Prostate gland (tissue), 2 donors: ENCODE measurements at regions not wholly inside any gene's neighbourhood (a gene's known extent, or its start where the extent isn't known, plus 50 kb on each side); places are given as distances from the start of the nearest gene placed in this dataset.

ENCODE experiments used
- DNase-seq: peaks from one replicate; pipeline ENCODE4 v3.0.0-alpha.2; 2019; ENCODE audit warnings: low spot score
- H3K27ac ChIP-seq, 2 donors: fragments of 200-600 bp; sonication (generic); 2 replicates each; pipeline ENCODE4 v1.5.1; 2017 to 2019
- H3K27me3 ChIP-seq: fragments of 200-600 bp; sonication (generic); replicated peaks from 2 replicates; pipeline ENCODE4 v1.5.1; 2019; ENCODE audit not compliant: insufficient read depth
- H3K36me3 ChIP-seq, 2 donors: fragments of 200-600 bp; sonication (generic); 1 replicate in 1 of 2; 2 replicates in 1 of 2; pipeline versions ENCODE4 v1.5.1 to v1.8.1; 2017 to 2019
- H3K4me1 ChIP-seq: fragments of 200-600 bp; sonication (generic); replicated peaks from 2 replicates; pipeline ENCODE4 v1.5.1; 2019
- H3K4me3 ChIP-seq, 2 donors: fragments of 200-600 bp; sonication (generic); 2 replicates each; pipeline ENCODE4 v1.5.1; 2017 to 2019
- H3K9me3 ChIP-seq: fragments of 200-600 bp; sonication (generic); 2 replicates; pipeline ENCODE4 v1.5.1; 2017
- CTCF ChIP-seq, 4 experiments: fragments of 200-600 bp in 2 of 4; fragments of 450-650 bp in 2 of 4; sonication (generic) in 2 of 4; IDR thresholded peaks; 1 replicate in 3 of 4; 2 replicates in 1 of 4; pipeline ENCODE4 v1.5.1; 2016 to 2019; ENCODE audit warnings: antibody characterized with exemption in 4 of 4, mild to moderate bottlenecking in 2 of 4, moderate library complexity in 2 of 4
- POLR2A ChIP-seq: fragments of 450-650 bp; IDR thresholded peaks from one replicate; pipeline ENCODE4 v1.6.1; 2016; ENCODE audit warnings: antibody characterized with exemption, mild to moderate bottlenecking
- POLR2AphosphoS5 ChIP-seq: sonication (generic); formaldehyde crosslinking; IDR thresholded peaks from one replicate; pipeline ENCODE4 v1.6.1; 2017; ENCODE audit warnings: antibody characterized with exemption
- WGBS: methylation state at CpG from one replicate; pipeline ENCODE4 v1.1.5; 2018; 5-methylcytosine and 5-hydroxymethylcytosine counted together
- intact Hi-C: fragments of 100-400 bp; cut with DNase I; formaldehyde crosslinking; loops from one replicate; pipeline ENCODE4 v1.14.2; 2022

DNA sequence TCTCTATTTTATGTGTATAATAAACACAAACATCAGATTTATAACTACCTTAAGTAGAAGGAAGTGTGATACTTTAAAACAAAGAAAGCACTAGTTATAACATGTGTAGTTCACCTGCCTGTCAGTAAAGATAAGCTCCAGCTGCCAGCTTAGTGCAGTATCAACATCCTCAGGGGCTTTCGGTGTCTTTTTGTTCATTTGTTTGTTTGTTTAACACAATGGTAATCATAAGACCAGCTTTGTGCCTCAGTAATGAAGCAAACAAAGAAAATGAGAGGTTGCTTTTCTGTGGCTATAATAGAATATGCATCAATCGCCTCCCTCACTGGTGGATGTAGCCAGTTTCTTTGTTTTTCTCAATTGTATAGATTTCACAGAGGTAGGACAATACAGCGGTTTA, 1499.0 kb upstream of the TMEFF2 start:
- Histone ChIP-seq H3K27ac (no peak overlapping the region), H3K4me3 (no peak overlapping the region), H3K4me1 (no peaks in the 10 kb centered on the region), H3K27me3 (no peaks in the 10 kb centered on the region), H3K36me3 (no peaks in the 10 kb centered on the region), H3K9me3 (no peaks in the 10 kb centered on the region)
- 57% methylated on average over 3 of the region's 3 CpGs for WGBS
- TF ChIP-seq POLR2A (no peak), POLR2AphosphoS5 (no peak), CTCF (IDR thresholded peaks at IDR 0.05) (no peak)
- intact Hi-C loops: no loop called here
- DNase-seq: no peak

GRCh38 chr2:193690572-193690971, 1495.8 kb upstream of the TMEFF2 start:
- TF ChIP-seq POLR2AphosphoS5 (no peak), POLR2A (no peak), CTCF (IDR thresholded peaks at IDR 0.05) (no peak)
- no peak overlapping the region for H3K4me3 ChIP-seq
- 56% methylated on average over 2 of the region's 2 CpGs for WGBS
- H3K36me3 ChIP-seq: no peaks in the 10 kb centered on the region
- H3K27me3 ChIP-seq: no peaks in the 10 kb centered on the region
- no peak overlapping the region for H3K27ac ChIP-seq
- intact Hi-C loops: no loop called here
- DNase-seq: no peak
- no peaks in the 10 kb centered on the region for H3K9me3 ChIP-seq
- no peaks in the 10 kb centered on the region for H3K4me1 ChIP-seq

GRCh38 chr2:193687195-193687594, 1492.5 kb upstream of the TMEFF2 start:
- WGBS: 89% methylated on average over 4 of the region's 4 CpGs
- Histone ChIP-seq H3K36me3 (no peaks in the 10 kb centered on the region), H3K27ac (no peak overlapping the region), H3K9me3 (no peaks in the 10 kb centered on the region), H3K27me3 (no peaks in the 10 kb centered on the region), H3K4me1 (no peaks in the 10 kb centered on the region), H3K4me3 (no peak overlapping the region)
- TF ChIP-seq POLR2AphosphoS5: no peak
- TF ChIP-seq POLR2A: no peak
- no peak for TF ChIP-seq CTCF (IDR thresholded peaks at IDR 0.05)
- no peak for DNase-seq
- intact Hi-C loops: no loop called here

DNA sequence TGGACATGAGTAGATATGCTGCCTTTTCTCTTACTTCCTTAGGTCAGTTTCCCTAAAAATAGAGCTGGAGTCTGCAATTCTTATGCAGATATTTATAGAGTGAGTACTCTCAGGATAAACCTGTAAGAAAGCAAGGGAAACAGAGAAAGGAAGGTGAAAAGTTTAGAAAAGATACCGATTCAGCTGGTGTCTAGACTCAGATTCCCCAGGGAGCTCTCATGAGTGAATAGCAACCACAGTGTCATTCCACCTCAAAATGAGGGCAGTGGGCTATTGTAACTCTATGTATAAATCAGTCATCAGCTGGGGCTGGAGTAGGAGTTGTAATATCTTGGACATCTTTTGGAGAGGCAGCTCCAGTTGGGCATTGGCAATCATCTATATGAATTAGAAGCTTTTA, 1485.1 kb upstream of the TMEFF2 start:
- Histone ChIP-seq H3K4me1 (no peaks in the 10 kb centered on the region), H3K36me3 (no peaks in the 10 kb centered on the region), H3K4me3 (no peak overlapping the region), H3K27me3 (no peaks in the 10 kb centered on the region), H3K9me3 (no peaks in the 10 kb centered on the region), H3K27ac (no peak overlapping the region)
- DNase-seq: no peak
- 68% methylated on average over 1 of the region's 1 CpG for WGBS
- intact Hi-C loops: no loop called here
- no peak for TF ChIP-seq CTCF (IDR thresholded peaks at IDR 0.05)
- TF ChIP-seq POLR2AphosphoS5: no peak
- TF ChIP-seq POLR2A: no peak

DNA sequence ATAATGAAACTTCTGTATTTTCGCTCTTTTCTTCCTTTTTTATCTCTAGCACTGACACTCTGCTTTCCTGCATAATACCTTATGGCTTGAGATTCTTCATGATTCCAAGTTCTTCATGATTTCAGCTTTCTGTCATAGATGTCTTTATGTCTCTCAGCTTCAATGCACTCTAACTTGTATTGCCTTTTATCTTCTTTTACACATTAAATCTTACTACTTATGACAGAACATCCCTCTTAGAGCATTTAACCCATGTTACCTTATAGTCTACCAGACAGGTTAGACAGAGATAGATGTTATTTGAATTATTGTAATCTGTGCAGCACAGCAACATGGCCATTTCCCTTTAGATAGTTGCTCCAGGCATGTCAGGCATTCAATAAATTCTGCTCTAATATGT, 1475.7 kb upstream of the TMEFF2 start:
- WGBS: 88% methylated on average over 1 of the region's 1 CpG
- Histone ChIP-seq H3K9me3 (no peaks in the 10 kb centered on the region), H3K4me1 (no peaks in the 10 kb centered on the region), H3K27ac (no peak overlapping the region), H3K4me3 (no peak overlapping the region), H3K27me3 (no peaks in the 10 kb centered on the region), H3K36me3 (no peaks in the 10 kb centered on the region)
- no peak for DNase-seq
- intact Hi-C loops: no loop called here
- TF ChIP-seq CTCF (IDR thresholded peaks at IDR 0.05): no peak
- no peak for TF ChIP-seq POLR2A
- no peak for TF ChIP-seq POLR2AphosphoS5
